ENCODE measurements at regions not wholly inside any gene's neighbourhood (a gene's known extent, or its start where the extent isn't known, plus 50 kb on each side); places are given as distances from the start of the nearest gene placed in this dataset.

GRCh38 chr12:30578426-30578825 lies 117.2 kb downstream of the IPO8 start:
- H3K27me3 Mint-ChIP-seq, result no peaks in the 10 kb centered on the region
- H3K4me3 Mint-ChIP-seq, result no peak overlapping the region
- H3K36me3 Mint-ChIP-seq, result peaks cover 4% of the 10 kb centered on the region
- peaks cover 4% of the 10 kb centered on the region for H3K9me3 Mint-ChIP-seq
- DNase-seq (ENCODE audit: extremely low spot score, unreplicated experiment), result no peak
- H3K27ac Mint-ChIP-seq, result no peak overlapping the region
- no peaks in the 10 kb centered on the region for H3K4me1 Mint-ChIP-seq (ENCODE audit: unreplicated experiment)
- no peak for TF ChIP-seq CTCF (conservative IDR thresholded peaks at IDR 0.05)

DNA sequence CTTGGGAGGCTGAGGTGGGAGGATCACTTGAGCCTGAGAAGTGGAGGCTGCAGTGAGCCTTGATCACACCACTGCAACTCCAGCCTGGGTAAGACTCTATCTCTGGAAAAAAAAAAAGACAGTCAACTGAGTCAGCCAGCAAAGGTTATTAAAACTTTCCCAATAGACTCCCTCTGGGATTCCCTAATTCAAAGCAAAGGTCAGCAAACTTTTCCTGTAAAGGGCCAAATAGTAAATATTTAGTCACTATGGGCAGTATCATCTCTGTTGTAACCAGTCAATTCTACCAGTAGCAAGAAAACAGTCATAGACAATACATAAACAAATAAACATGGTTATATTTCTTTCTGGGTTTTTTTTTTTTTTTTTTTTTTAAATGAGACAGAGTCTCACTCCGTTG lies 122.5 kb downstream of the IPO8 start:
- Mint-ChIP-seq H3K27me3 (peaks cover 3% of the 10 kb centered on the region), H3K36me3 (no peaks in the 10 kb centered on the region), H3K4me1 (ENCODE audit: unreplicated experiment) (no peaks in the 10 kb centered on the region), H3K27ac (no peak overlapping the region), H3K4me3 (no peak overlapping the region), H3K9me3 (peaks cover 4% of the 10 kb centered on the region)
- no peak for TF ChIP-seq CTCF (conservative IDR thresholded peaks at IDR 0.05)
- no peak for DNase-seq (ENCODE audit: extremely low spot score, unreplicated experiment)

DNA sequence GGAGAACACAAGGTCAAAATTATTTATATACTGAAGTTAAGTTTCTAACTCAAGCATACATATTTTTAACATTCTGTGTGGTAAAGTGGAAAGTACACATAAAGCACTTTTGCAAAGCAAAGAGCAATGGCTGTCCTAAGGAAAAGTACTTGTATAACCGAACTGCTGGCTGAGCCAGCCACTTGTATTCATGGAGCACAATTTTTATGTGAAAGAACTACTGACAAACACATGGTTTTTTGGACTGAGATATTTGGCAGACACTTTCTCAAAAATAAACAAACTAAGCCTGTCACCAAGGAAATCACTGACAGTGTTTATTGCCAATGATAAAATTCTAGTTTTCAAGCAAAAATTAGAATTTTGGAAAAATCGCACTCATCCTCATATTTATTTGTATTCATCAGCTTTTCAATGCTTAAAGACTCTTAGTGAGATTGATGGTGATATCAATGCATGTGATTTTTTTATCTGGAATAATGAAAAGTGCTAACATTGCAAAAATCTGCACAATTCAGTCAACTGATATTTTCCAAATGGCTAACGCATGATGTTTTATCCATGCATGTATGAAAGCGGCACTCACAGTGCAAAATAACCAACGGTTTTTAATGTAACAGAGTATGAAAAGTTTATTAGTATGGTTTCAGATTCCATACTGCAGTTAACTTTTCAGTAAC lies 125.3 kb downstream of the IPO8 start:
- H3K9me3 Mint-ChIP-seq, result peaks cover 6% of the 10 kb centered on the region
- no peaks in the 10 kb centered on the region for H3K4me1 Mint-ChIP-seq (ENCODE audit: unreplicated experiment)
- peaks cover 4% of the 10 kb centered on the region for H3K36me3 Mint-ChIP-seq
- no peak for TF ChIP-seq CTCF (conservative IDR thresholded peaks at IDR 0.05)
- DNase-seq (ENCODE audit: extremely low spot score, unreplicated experiment), result no peak
- no peak overlapping the region for H3K27ac Mint-ChIP-seq
- H3K27me3 Mint-ChIP-seq, result peaks cover 10% of the 10 kb centered on the region
- no peak overlapping the region for H3K4me3 Mint-ChIP-seq

DNA sequence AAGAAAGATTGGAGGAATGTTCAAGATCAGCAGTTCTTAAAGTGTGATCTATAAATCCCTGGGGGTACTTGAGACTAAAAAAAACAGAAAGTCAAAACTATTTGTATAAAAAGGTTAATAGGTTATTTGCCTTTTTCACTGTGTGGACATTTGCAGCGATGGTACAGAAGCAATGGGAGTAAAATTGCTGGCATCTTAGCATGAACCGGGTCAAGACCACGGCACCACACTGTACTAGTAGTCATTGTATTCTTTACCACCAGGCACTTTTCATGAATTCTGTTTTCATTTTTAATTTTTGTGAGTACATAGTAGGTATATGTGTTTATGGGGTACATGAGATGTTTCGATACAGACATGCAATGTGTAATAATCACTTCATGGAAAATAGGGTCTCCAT lies 126.2 kb downstream of the IPO8 start:
- Mint-ChIP-seq H3K9me3 (peaks cover 6% of the 10 kb centered on the region), H3K27ac (no peak overlapping the region), H3K4me3 (no peak overlapping the region), H3K36me3 (peaks cover 4% of the 10 kb centered on the region), H3K4me1 (ENCODE audit: unreplicated experiment) (no peaks in the 10 kb centered on the region), H3K27me3 (peaks cover 10% of the 10 kb centered on the region)
- no peak for TF ChIP-seq CTCF (conservative IDR thresholded peaks at IDR 0.05)
- no peak for DNase-seq (ENCODE audit: extremely low spot score, unreplicated experiment)

DNA sequence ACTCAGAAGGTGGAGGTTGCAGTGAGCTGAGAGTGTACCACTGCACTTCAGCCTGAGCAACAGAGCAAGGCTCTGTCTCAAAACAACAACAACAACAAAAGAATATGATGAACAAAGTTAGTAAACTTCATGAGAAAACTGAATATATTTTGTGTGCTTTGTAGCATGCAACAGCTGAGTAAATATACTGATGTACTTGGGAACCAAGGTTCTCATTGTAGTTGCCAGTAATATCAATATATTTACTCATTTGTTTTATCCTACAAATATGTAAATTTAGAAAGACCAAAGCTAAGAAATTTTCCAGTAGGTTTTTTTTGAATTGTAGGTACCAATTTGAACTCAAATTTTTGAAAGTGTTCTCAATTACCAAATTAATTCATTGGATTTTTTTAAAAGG lies 127.2 kb downstream of the IPO8 start:
- H3K4me1 Mint-ChIP-seq (ENCODE audit: unreplicated experiment), result no peaks in the 10 kb centered on the region
- H3K9me3 Mint-ChIP-seq, result peaks cover 6% of the 10 kb centered on the region
- no peak overlapping the region for H3K27ac Mint-ChIP-seq
- no peak for TF ChIP-seq CTCF (conservative IDR thresholded peaks at IDR 0.05)
- peaks cover 4% of the 10 kb centered on the region for H3K36me3 Mint-ChIP-seq
- peaks cover 10% of the 10 kb centered on the region for H3K27me3 Mint-ChIP-seq
- DNase-seq (ENCODE audit: extremely low spot score, unreplicated experiment), result no peak
- no peak overlapping the region for H3K4me3 Mint-ChIP-seq

DNA sequence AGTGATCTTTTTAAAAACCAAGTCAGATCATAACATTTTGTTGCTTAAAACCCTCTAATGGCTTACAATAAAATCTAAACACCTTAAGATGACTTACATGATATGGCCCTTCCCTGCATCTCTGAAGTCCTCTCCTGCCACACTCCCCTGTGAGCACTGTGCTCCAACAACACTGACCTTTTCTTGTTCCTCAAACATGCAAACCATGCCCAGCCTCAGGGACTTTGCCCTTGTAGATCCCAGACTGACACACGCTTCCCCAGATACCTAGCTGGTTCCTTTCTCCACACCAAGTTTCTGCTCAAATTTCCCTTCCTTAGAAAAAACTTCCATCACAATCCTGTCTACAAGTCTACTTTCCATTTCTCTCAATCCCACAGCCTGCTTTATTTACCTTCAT lies 128.6 kb downstream of the IPO8 start:
- Mint-ChIP-seq H3K27me3 (peaks cover 10% of the 10 kb centered on the region), H3K4me1 (ENCODE audit: unreplicated experiment) (no peaks in the 10 kb centered on the region), H3K36me3 (peaks cover 4% of the 10 kb centered on the region), H3K4me3 (no peak overlapping the region), H3K27ac (no peak overlapping the region), H3K9me3 (peaks cover 6% of the 10 kb centered on the region)
- TF ChIP-seq CTCF (conservative IDR thresholded peaks at IDR 0.05), result no peak
- DNase-seq (ENCODE audit: extremely low spot score, unreplicated experiment), result no peak
